Astrocyte (in vitro differentiated cells and primary cell): ENCODE measurements at regions not wholly inside any gene's neighbourhood (a gene's known extent, or its start where the extent isn't known, plus 50 kb on each side); places are given as distances from the start of the nearest gene placed in this dataset.

Source experiments
- CTCF ChIP-seq: IDR thresholded peaks from 2 replicates; pipeline ENCODE4 v1.5.1; 2011; ENCODE audit warnings: low read depth, mild to moderate bottlenecking, inconsistent platforms, low read length, moderate library complexity; ENCODE audit not compliant: insufficient read depth
- EZH2 ChIP-seq: IDR thresholded peaks from 2 replicates; pipeline ENCODE4 v1.6.1; 2012; ENCODE audit warnings: mild to moderate bottlenecking, low read length, inconsistent platforms; ENCODE audit not compliant: insufficient read depth

- TF ChIP-seq CTCF (no peak), EZH2 (no peak)
These were observed 1645.2 kb upstream of the CDH6 start for GRCh38 chr5:29548262-29548661.
